GM12872 (cell line): ENCODE measurements at regions not wholly inside any gene's neighbourhood (a gene's known extent, or its start where the extent isn't known, plus 50 kb on each side); places are given as distances from the start of the nearest gene placed in this dataset.

ENCODE experiments used
- CTCF ChIP-seq: IDR thresholded peaks from 3 replicates; pipeline ENCODE4 v1.5.1; 2011; ENCODE audit warnings: low read depth, mild to moderate bottlenecking, low read length, moderate library complexity; ENCODE audit not compliant: insufficient read depth

- no peak for TF ChIP-seq CTCF
Measured at GRCh38 chr10:29956335-29956924, 103.0 kb downstream of the JCAD start.

GRCh38 chr10:29955329-29955935, 104.0 kb downstream of the JCAD start:
- no peak for TF ChIP-seq CTCF

- TF ChIP-seq CTCF: no peak
Measured at GRCh38 chr10:29951441-29951931, 107.9 kb downstream of the JCAD start.

- TF ChIP-seq CTCF: no peak
Measured at GRCh38 chr10:29950391-29950790, 109.0 kb downstream of the JCAD start.

- TF ChIP-seq CTCF: no peak
Measured at GRCh38 chr10:29949411-29950011, 109.9 kb downstream of the JCAD start.

- TF ChIP-seq CTCF: no peak
Measured at GRCh38 chr10:29948881-29949355, 110.5 kb downstream of the JCAD start.

- TF ChIP-seq CTCF: no peak
Measured at GRCh38 chr10:29947701-29948060, 111.7 kb downstream of the JCAD start.
